HG03565 (cell line): ENCODE measurements at regions not wholly inside any gene's neighbourhood (a gene's known extent, or its start where the extent isn't known, plus 50 kb on each side); places are given as distances from the start of the nearest gene placed in this dataset.
A peak's percentile ranks its signal among the peaks of the same experiment; 100 is the strongest.

Experiments
- ATAC-seq: cut with Tn5 transposase; IDR thresholded peaks from one replicate; pipeline ENCODE4 v1.9.1; 2021; ENCODE audit warnings: mild to moderate bottlenecking, moderate library complexity; ENCODE audit not compliant: unreplicated experiment

- no peak for ATAC-seq
Observed at GRCh38 chr2:226652983-226653765, 146.4 kb downstream of the IRS1 start.

GRCh38 chr2:226652369-226652768 is 147.3 kb downstream of the IRS1 start:
- peak; percentile 58 for ATAC-seq

GRCh38 chr2:226649871-226650660 is 149.6 kb downstream of the IRS1 start:
- peak; percentile 74 for ATAC-seq

- ATAC-seq, result no peak
Observed at GRCh38 chr2:226649201-226649600, 150.4 kb downstream of the IRS1 start.

- ATAC-seq, result no peak
Observed at GRCh38 chr2:226647621-226648518, 151.8 kb downstream of the IRS1 start.

- ATAC-seq, result no peak
Observed at GRCh38 chr2:226644399-226644865, 155.2 kb downstream of the IRS1 start.

- no peak for ATAC-seq
Observed at GRCh38 chr2:226643946-226644282, 155.7 kb downstream of the IRS1 start.

GRCh38 chr2:226643030-226643945 is 156.3 kb downstream of the IRS1 start:
- ATAC-seq, result no peak

- ATAC-seq, result no peak
Observed at GRCh38 chr2:226641008-226641407, 158.6 kb downstream of the IRS1 start.

GRCh38 chr2:226640501-226640900 is 159.1 kb downstream of the IRS1 start:
- ATAC-seq, result no peak

GRCh38 chr2:226639550-226639949 is 160.1 kb downstream of the IRS1 start:
- no peak for ATAC-seq

- ATAC-seq, result no peak
Observed at GRCh38 chr2:226638576-226638975, 161.0 kb downstream of the IRS1 start.

- ATAC-seq, result no peak
Observed at GRCh38 chr2:226637383-226637782, 162.2 kb downstream of the IRS1 start.

GRCh38 chr2:226636586-226636985 is 163.0 kb downstream of the IRS1 start:
- ATAC-seq, result no peak

GRCh38 chr2:226634943-226635604 is 164.5 kb downstream of the IRS1 start:
- ATAC-seq, result no peak

- ATAC-seq, result no peak
Observed at GRCh38 chr2:226631671-226632070, 167.9 kb downstream of the IRS1 start.

GRCh38 chr2:226631187-226631586 is 168.4 kb downstream of the IRS1 start:
- no peak for ATAC-seq

- ATAC-seq, result no peak
Observed at GRCh38 chr2:226625946-226626345, 173.7 kb downstream of the IRS1 start.

- no peak for ATAC-seq
Observed at GRCh38 chr2:226623587-226624368, 175.8 kb downstream of the IRS1 start.
